NCI-H2081 treated with DMSO at 0.1 percent for 48 hours (cell line): ENCODE measurements at regions not wholly inside any gene's neighbourhood (a gene's known extent, or its start where the extent isn't known, plus 50 kb on each side); places are given as distances from the start of the nearest gene placed in this dataset.

Experiments
- DNase-seq: peaks from one replicate; lab custom pipeline; 2025; lab: John Stamatoyannopoulos, UW

DNA sequence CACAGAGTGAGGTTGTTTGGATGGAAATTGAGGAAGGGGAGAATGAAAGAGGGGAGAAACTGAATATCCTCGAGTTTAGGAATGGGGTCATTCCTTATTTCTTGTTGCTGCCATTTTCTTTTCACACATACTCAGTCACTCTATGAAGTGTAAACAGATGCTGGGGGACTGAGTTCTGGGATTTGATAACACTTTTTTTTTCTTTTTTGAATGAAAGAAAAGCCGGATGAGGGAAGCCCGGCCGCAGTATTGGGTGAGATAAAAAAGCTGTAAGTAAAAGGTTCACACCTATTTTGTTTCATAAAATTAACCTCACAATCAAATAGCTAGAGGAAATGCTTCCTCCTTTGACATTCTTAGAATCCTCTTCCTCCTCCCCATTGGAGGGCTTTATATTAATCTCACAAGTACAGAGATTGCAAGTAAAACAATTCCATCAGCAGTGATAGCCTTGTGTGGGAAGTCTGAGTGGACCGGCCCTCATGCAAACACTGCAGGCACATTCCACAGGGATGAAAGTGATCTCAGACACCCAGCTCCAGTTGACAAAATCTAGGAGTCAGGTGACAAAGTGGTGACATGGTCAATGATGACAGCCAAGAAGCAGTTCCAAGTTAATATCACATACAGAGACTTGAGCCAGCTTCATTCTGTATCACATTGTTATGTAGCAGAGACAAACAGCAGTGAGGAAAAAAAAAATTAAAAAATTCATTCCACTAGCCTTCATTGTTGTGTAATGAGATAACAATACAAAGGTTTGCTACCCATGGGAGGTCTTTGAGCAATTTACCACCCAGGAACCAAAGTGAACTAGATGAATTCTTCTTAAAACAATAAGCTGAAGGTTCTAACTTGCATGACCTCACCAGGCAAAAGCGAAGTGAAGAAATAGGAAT is 391.1 kb upstream of the HSF2 start:
- no peak for DNase-seq

- DNase-seq: no peak
These were observed 390.5 kb upstream of the HSF2 start for GRCh38 chr6:122009000-122009350.

GRCh38 chr6:122012578-122012977 is 386.9 kb upstream of the HSF2 start:
- no peak for DNase-seq

- DNase-seq: no peak
These were observed 384.5 kb upstream of the HSF2 start for GRCh38 chr6:122014961-122015360.

GRCh38 chr6:122020588-122021264 is 378.7 kb upstream of the HSF2 start:
- DNase-seq: no peak

DNA sequence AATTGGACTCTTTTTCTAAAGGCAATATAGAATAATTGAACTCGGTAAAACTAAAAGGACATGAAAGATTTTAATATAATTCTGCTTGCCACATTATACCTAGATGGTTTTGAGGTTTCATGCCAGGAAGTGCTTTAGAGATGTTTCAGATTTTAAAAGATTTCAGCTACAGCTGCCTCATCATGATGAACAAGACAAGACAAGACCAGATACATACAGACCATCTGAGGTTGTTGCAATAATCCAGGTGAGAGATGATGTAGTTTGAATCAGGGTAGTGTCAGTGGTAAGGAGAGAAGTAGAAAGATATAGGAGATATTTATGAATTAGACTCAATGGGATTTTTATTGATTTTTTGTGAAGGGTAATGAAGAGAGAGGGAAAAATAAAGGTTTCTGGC is 374.3 kb upstream of the HSF2 start:
- no peak for DNase-seq

- DNase-seq: no peak
These were observed 372.7 kb upstream of the HSF2 start for GRCh38 chr6:122026582-122027369.

GRCh38 chr6:122028933-122029522 is 370.4 kb upstream of the HSF2 start:
- no peak for DNase-seq

GRCh38 chr6:122033564-122034181 is 365.8 kb upstream of the HSF2 start:
- peak; percentile 65 for DNase-seq

- DNase-seq: no peak
These were observed 364.3 kb upstream of the HSF2 start for GRCh38 chr6:122035173-122035572.

DNA sequence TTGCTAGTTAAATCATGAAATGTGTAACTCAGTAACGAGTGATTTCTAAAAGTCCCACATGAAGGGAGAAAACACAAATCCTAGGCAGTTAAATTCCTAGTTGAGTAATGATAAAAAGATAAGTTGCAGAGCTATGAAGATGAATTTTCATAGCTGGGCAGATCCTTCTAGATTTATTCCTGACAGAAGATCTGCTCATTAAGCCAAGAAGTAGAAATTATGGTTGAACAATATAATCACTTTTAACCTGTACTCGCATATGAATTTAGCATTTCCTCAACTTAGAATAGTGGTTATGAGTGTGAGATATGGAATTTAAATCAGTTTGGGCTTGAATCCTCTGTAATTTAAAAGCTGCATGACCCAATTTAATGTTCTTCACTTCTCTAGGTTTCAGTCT is 359.2 kb upstream of the HSF2 start:
- DNase-seq: no peak

GRCh38 chr6:122042380-122042779 is 357.1 kb upstream of the HSF2 start:
- DNase-seq: no peak

DNA sequence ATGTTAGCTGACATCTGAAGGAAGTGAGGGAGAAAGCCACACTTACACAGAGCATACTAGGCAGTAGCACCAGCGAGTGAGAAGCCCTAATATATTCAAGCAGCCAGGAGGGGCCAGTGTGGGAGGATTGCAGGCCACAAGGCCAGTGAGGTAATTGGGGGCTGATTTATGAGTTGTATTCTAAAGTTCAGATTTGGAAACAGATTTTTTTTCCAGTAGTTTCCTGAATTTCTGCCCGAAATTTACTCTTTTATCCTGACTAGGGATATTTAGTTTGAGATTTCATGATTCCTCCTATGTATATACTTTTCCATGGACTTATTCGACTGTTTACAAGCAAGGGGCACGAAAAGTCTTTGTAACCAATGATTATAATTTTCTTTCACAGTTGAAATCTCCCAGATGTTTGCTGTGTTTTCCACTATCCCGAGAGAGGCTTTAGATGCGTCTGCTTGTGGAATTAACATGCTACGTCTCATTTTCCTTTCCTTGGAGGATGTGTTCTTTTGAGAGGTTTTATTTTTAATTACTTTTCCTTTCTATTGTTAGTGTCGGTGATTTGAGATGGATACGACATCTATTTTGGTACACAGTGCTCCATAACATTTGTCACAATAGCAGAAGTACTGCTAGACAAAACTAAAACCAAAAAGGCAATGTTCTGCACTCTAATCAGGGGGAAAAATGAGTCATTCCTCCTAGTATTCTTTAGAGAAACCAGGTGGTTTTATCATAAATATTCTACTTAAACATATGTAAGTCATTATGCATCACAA is 356.3 kb upstream of the HSF2 start:
- no peak for DNase-seq

- DNase-seq: no peak
These were observed 350.9 kb upstream of the HSF2 start for GRCh38 chr6:122048570-122048969.

DNA sequence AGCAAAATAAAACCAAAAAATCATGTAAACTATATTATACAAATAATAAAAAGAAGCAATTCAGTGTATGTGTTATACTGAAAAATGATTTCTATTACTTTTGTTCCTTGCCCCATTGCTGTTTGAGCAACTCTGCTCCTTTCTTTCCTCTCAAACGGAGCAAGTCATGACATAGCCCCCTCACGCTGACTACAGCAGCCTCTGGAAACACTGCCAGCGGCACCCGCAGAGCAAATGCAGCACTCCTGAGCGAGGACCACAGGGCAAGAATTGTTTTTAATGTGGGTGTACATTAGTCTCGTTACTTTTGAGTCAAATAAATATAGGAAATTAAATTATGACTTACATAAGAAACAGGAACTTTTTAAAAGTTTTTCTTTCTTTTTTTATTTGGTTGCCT is 350.1 kb upstream of the HSF2 start:
- DNase-seq: no peak

- DNase-seq: no peak
These were observed 349.2 kb upstream of the HSF2 start for GRCh38 chr6:122050242-122050755.

DNA sequence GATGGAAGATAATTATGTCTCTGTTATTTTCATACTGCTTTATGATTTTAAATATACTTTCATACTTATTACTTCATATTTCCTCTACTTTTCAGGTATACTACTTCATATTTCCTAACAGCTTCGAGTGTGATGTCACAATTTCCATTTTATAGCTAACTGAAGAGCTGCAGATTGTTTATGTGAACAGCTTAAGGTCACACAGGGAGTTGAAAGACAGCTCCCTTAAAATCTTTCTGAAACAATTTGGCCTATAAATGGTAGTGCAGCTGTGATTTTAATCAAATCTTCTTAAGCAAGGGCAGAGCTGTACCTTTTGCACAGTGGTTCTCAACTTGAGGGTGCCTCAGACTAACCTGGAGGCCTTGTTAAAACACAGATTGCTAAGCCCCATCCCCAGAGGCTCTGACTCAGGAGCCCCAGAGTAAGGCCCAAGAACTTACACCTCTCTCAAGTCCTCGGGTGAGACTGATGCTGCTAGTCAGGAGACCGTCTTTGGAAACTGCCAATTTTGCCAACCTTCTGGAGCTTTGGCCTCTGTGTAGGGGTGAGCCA is 347.0 kb upstream of the HSF2 start:
- no peak for DNase-seq

- no peak for DNase-seq
These were observed 339.5 kb upstream of the HSF2 start for GRCh38 chr6:122059918-122060317.

DNA sequence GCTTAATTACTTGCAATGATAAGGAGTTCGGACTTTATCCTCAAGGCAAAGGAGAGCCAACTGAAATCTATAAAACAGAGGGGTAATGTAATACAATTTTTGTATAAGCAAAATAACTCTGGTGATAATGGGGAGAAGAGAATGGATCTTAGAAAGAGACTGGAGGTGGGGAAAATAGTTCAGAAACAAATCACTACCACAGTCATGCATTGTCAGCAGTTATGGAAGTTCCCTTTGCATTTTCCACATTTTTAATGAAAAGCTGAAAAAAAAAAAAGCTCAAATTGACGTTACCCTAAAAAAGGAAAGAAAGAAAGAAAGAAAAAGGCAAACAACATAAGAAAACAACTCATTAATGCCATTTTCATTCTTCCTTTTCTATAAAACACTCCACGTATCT is 337.6 kb upstream of the HSF2 start:
- DNase-seq: no peak

DNA sequence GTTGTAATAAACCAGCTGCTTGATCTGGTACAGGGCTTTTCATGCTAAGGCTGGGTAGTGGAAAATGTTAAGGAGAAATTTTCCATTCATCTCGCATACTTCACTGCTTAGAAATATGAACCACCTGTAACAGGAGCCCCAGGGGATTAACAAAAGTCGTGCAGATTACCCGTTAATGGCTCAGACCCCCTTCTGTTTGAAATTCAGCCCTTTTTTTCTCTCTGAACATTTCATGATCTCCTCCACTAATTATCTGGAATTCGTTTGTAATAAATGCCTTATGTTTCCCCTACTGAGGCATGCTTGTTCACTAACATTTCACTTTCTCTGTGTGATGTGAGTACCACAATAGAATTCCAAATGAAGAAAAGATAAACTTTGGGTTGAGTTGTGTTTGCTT is 336.4 kb upstream of the HSF2 start:
- DNase-seq: no peak

DNA sequence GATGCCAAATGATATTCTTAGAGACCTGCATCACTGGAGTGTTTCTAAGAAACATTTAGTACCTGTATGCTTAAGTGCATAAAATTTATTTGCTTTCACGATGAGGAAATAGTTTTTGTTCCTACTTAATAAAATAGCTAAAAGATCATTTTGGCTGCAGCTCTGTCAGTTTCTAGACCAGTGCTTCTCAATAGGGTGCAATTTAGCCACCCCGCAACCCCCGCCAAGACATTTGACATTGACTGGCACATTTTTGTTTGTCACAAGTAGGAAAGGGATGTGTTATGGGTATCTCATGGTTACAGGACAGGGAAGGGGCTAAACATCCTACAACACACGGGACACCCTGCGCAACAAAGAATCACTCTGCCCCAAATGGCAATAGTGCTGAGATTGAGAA is 335.7 kb upstream of the HSF2 start:
- DNase-seq: no peak
